GM12873 (cell line): ENCODE measurements at regions not wholly inside any gene's neighbourhood (a gene's known extent, or its start where the extent isn't known, plus 50 kb on each side); places are given as distances from the start of the nearest gene placed in this dataset.

Source experiments
- CTCF ChIP-seq: IDR thresholded peaks from 2 replicates; pipeline ENCODE4 v1.5.1; 2012; ENCODE audit warnings: low read depth, mild to moderate bottlenecking, moderate library complexity, low read length, control low read depth; ENCODE audit not compliant: insufficient read depth; ENCODE audit errors: missing control alignments

- TF ChIP-seq CTCF: no peak
Observed at GRCh38 chr10:128928231-128928836, 538.7 kb upstream of the MGMT start.

GRCh38 chr10:128929131-128929530 lies 537.9 kb upstream of the MGMT start:
- no peak for TF ChIP-seq CTCF

GRCh38 chr10:128929767-128930166 lies 537.3 kb upstream of the MGMT start:
- no peak for TF ChIP-seq CTCF

- TF ChIP-seq CTCF: no peak
Observed at GRCh38 chr10:128930515-128930914, 536.5 kb upstream of the MGMT start.

- no peak for TF ChIP-seq CTCF
Observed at GRCh38 chr10:128932071-128932820, 534.8 kb upstream of the MGMT start.

- no peak for TF ChIP-seq CTCF
Observed at GRCh38 chr10:128934492-128934891, 532.5 kb upstream of the MGMT start.

- TF ChIP-seq CTCF: no peak
Observed at GRCh38 chr10:128936392-128936791, 530.6 kb upstream of the MGMT start.
